HG03565 (cell line): ENCODE measurements at regions not wholly inside any gene's neighbourhood (a gene's known extent, or its start where the extent isn't known, plus 50 kb on each side); places are given as distances from the start of the nearest gene placed in this dataset.
A peak's percentile ranks its signal among the peaks of the same experiment; 100 is the strongest.
"Not testable (repeated sequence)": the region's sequence is repeated elsewhere in the genome, so short reads cannot be mapped to it uniquely, and the experiment has no call there.

Experiments
- ATAC-seq: cut with Tn5 transposase; IDR thresholded peaks from one replicate; pipeline ENCODE4 v1.9.1; 2021; ENCODE audit warnings: mild to moderate bottlenecking, moderate library complexity; ENCODE audit not compliant: unreplicated experiment

DNA sequence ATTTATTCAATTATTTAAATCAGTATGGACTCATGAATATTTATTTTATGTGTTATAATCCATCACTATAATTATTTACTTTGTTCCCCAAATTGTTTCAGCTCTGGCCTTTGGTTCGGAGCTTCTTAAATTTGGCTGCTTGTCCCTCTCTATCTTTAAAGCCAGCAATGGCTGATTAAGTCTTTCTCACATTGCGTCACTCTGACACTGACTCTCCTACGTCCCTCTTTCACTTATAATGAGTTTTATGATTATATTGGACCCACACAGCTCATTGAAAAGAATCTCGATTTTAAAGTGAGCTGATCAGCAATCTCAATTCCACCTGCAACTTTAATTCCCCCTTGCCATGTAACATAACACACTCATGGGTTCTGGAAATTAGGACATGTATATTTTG is 185.2 kb upstream of the SLC39A10 start:
- no peak for ATAC-seq

- ATAC-seq, result no peak
Observed at GRCh38 chr2:195471163-195471562, 185.9 kb upstream of the SLC39A10 start.

DNA sequence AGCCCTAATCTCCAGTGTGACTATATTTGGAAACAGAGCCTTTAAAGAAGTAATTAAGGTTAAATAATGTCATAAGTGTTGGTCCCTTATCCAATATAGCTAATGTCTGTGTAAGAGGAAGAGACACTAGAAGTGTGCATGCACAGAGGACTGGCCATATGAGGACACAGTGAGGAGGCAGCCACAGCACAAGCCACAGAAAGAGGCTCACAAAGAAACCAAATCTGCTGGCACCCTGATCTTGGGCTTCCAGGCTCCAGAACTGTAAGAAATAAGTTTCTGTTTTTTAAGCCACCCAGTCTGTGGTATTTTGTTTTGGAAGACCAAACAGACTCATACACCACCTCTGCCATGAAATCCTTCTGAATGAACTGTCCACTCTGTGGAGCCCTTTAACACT is 186.4 kb upstream of the SLC39A10 start:
- no peak for ATAC-seq

DNA sequence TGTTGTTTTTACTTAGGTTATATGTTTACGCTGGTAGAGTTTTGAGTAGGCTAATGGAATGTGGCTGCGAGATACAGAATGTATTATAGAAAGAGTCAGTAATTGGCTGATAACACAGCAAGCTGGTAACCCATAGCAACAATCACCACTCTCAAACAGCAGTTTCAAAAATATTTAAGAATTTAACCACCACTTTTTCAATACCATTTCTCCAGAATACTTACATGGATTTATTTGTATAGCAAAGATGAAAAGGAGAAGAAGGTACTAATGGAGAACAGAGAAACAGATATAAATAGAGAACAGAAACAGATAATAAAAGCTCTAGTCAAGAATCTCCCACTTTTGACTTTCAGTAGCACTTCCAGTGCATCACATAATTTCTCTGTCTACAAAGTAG is 188.3 kb upstream of the SLC39A10 start:
- ATAC-seq, result peak; percentile 85

- no peak for ATAC-seq
Observed at GRCh38 chr2:195466427-195466826, 190.6 kb upstream of the SLC39A10 start.

DNA sequence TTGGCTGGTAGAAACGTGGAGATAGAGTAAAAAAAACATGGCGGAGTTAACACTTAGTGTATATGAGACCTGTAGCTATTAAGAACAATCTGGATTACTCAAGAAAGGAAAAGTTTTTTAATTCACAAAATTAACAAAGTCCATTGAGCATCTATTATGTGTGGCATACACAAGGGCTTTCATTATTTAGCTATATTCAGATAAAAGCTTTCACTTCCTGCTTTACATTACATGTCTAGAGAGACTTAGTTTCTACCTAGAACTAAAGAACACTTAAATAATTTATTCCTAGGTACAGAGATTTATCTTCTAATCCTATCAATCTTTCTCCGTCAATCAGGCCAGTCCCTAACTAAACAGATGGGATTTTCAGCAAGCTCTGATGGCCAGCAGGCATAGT is 196.0 kb upstream of the SLC39A10 start:
- ATAC-seq, result no peak

DNA sequence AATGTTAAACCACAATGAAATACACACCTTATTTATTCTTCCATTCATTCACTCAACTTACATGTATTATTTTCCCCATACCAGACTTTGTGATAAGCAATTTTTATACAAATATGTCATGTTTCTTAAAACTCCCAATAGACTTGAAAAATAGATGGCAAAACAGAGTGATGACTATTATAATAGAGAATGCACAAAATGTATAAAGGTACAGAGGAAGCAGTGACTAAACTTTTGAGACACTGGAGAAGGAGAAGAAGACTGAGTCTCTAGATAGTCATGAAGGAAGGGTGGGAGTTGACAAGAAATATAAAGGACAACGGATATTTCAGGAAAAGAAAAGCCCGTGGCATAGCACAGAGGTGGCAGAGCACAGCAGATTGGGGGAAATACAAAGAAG is 198.1 kb upstream of the SLC39A10 start:
- no peak for ATAC-seq

DNA sequence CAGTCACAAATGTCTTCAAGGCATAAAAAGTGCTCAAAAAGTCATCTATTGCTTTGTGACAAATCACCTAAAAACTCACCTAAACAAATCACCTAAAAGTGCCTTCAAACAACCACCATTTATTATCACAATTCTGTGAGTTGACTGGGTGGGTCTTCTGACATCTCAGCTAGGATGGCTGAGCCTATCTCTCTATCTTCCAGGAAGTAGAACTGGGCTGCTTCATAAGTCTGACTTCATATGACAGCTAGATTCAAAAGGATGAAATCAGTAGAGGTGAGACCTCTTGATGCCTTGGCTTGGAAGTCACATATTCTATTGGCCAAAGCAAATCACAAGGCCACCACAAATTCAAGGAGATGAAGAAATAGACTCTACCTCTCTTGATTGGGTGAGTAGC is 199.2 kb upstream of the SLC39A10 start:
- ATAC-seq, result no peak

GRCh38 chr2:195456771-195457170 is 200.3 kb upstream of the SLC39A10 start:
- ATAC-seq, result no peak

DNA sequence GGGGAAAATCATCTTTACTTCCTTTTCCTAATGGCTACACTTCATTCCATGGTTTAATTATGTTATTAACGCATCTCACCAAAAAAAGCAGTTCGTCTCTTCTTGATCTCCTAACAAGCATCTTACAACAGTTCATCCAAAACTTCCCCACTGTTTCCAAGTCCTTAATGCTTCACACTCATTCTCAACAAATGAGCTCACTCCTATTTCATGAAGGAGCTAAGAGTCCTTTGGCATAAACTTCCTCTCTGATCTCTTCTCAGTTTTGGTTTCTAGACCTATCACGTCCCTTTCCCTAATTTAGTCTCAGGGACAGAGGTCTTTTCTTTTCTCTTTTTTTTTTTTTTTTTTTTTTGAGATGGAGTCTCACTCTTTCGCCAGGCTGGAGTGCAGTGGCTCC is 205.9 kb upstream of the SLC39A10 start:
- no peak for ATAC-seq

DNA sequence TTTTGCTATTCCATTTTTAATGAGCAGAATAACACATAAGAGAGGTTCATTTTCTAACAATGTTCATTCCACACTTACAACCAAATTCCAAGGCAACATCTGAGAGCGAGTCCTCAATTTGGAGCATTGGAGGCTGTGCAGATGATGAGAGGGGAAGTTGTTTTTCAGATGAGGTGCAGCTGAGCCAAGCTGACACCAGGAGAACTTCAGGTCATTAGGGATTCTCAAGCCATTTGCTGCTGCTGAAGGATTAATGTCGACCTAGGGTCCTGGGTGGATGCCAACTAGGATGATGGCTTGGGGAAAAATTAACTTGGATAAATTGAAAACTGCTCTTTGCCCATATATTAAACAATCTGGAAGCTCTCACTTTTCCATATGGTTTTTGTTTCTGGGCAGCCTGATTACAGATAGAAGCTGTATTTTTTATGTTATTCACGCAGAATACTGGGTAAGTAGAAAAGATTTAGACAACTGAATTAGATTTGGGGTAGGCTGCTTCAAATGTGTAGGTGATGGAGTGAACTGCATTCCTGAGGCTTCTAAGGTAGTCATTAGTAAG is 206.4 kb upstream of the SLC39A10 start:
- ATAC-seq, result no peak

- ATAC-seq, result no peak
Observed at GRCh38 chr2:195447323-195447975, 209.6 kb upstream of the SLC39A10 start.

DNA sequence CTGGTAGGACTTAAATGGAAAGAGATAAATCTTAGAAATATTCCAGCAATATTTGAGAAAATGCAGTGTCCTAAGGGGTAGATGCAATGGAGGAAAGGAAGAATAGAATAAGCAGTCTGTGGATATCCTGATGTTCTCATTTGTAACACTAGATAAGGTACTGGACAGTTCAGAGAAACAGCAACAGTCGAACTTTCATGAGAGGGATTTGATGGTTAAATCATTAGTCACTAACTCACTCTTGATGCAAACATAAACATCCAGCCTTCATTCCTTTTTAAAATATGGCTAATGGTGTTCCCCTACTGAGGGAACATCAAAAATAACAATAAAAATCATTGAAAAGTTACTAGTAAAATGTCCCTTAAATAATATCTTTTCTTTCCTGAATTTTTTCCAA is 211.4 kb upstream of the SLC39A10 start:
- no peak for ATAC-seq

DNA sequence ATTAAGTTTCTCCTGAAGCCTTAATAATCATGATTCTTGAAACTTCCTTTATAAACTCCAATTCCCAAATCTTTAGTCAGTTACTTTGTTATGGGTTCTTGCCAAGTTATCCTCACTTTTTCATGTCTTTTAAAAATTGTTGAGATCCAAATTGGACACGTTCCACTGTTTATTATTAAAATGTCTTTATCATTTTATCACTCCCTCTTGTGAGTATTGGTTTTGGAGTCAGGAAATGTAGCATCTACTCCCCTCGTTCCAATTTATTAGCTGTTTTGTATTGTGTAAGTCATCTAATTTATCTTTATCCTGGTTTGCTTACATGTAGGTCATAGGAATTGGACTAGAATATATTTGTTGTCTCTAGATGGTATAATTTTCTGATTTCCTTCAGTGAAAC is 213.1 kb upstream of the SLC39A10 start:
- ATAC-seq, result no peak

DNA sequence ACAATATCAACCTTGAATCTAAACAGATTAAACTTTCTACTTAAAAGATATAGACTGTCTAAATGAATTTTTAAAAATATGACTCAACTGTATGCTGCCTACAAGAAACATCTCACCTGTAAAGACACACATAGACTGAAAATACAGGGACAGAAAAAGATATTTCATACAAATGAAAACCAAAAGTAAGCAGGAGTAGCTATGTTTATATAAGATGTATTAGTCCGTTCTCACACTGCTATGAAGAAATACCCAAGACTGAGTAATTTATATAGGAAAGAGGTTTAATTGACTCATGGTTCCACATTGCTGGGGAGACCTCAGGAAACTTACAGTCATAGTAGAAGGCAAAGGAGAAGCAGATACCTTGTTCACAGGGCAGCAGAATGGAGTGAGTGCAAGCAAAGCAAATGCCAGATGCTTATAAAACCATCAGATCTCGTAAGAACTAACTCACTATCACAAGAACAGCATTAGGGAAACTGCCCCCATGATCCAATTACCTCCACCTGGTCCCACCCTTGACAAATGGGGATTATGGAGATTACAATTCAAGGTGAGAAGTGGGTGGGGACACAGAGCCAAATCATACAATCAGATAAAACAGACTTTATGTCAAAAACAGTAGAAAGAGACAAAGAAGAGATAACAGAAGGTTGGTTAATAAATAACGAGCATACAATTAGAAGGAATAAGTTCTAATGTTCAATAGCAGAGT is 214.4 kb upstream of the SLC39A10 start:
- ATAC-seq, result no peak

DNA sequence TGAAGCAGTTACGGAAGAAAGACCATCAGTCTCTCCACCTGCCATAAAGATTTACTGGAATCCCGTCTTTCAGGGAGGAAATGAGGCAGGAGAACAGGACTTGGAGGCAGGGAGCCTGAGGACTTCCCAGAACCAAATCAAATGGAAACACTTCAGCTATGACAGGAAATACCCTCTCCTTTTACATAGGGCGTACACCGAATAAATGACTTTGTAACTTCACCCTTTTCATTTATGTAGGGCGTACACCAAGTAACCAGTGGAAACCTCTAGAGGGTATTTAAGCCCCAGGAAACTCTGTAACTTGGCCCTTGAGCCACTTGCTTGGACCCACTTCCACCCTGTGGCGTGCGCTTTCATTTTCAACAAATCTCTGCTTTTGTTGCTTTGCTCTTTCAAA is 218.3 kb upstream of the SLC39A10 start:
- ATAC-seq, result no peak

DNA sequence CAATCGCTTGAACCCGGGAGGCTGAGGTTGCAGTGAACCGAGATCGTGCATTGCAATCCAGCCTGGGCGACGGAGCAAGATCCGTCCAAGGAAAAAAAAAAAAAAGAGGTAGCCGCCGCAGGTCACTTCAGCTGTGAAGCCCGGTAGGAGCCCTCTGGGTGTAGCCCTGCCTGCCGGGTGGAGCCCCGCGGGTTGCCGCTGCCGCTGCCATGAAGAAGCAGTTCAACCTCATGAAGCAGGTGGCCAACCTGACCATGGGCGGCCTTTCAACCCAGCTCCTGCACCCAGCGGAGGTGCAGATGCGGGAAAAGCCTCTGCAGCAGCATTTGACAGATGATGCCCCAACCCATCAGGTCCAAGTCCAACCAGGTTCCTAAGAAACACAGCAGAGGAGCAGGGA is 219.5 kb upstream of the SLC39A10 start:
- ATAC-seq, result no peak

DNA sequence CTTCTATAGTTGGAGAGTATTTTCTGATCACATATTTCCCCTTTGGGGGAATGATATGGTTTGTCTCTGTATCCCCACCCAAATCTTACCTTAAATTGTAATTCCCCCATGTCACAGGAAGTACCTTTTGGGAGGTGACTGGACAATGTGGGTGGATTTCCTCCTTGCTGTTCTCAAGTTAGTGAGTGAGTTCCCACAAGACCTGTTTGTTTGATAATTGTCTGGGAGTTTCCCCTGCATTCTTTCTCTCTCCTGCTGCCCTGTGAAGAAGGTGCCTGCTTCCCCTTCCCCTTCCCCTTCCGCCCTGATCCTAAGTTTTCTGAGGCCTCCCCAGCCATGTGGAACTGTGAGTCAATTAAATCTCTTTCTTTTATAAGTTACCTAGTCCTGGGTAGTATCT is 222.7 kb upstream of the SLC39A10 start:
- ATAC-seq, result no peak

DNA sequence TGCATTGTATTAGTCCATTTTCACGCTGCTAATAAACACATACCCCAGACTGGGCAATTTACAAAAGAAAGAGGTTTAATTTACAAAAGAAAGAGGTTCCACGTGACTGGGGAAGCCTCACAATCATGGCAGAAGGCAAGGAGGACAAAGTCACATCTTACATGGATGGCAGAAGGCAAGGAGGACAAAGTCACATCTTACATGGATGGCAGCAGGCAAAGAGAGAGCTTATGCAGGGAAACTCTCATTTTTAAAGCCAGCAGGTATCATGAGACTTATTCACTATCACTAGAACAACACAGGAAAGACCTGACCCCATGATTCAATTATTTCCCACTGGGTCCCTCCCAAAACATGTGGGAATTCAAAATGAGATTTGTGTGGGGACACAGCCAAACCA is 223.3 kb upstream of the SLC39A10 start:
- ATAC-seq, result not testable (repeated sequence)

- no peak for ATAC-seq
Observed at GRCh38 chr2:195428673-195429072, 228.4 kb upstream of the SLC39A10 start.

DNA sequence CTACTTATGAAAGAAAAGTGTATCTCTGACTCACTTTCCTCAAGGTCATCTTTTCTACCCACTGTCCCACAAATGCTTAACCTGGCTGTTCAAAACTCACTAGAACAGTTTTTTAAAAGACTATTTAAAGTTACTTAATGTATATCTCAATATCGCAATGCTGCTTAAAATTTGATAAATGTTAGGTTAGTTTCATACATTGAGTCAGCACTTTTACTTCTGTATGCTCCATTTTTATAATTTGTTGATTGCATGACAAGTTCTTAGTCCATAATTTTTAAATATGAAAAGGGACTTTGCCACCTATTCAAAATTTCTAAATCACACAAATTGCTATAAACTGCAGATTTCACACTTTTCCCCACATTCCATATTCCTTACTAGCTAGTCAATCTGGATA is 231.7 kb upstream of the SLC39A10 start:
- ATAC-seq, result no peak

GRCh38 chr2:195419033-195419432 is 238.0 kb upstream of the SLC39A10 start:
- ATAC-seq, result no peak
